ENCODE measurements at regions not wholly inside any gene's neighbourhood (a gene's known extent, or its start where the extent isn't known, plus 50 kb on each side); places are given as distances from the start of the nearest gene placed in this dataset.

DNA sequence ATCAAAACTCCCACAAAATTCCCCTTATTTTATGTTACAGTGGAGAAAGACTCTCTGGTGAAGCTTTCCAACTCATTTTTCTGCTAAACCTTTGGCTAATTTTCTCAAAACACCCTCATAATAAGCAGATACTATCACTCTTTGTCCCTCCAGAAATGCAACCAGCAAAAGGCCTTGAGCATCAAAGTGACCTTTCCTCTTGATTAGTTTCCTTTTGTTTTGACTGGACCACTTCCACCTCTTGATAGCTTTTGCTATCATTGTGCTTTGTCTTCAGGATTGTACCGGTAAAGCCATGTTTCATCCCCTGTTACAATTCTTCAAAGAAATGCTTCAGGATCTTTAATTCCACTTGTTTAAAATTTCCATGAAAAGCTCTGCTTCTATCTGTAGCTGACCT lies 115.1 kb upstream of the SLC13A1 start:
- intact Hi-C loops (cut with micrococcal nuclease) = no loop called here
- H3K4me1 Mint-ChIP-seq (ENCODE audit: low read depth) = no peaks in the 10 kb centered on the region
- no peak overlapping the region for H3K27ac Mint-ChIP-seq
- no peak for DNase-seq (ENCODE audit: low spot score)
- no peaks in the 10 kb centered on the region for H3K27me3 Mint-ChIP-seq (ENCODE audit: insufficient read depth)
- H3K36me3 Mint-ChIP-seq (ENCODE audit: low read depth) = no peaks in the 10 kb centered on the region
- H3K9me3 Mint-ChIP-seq = peaks cover under 1% of the 10 kb centered on the region
- no peak overlapping the region for H3K4me3 Mint-ChIP-seq

DNA sequence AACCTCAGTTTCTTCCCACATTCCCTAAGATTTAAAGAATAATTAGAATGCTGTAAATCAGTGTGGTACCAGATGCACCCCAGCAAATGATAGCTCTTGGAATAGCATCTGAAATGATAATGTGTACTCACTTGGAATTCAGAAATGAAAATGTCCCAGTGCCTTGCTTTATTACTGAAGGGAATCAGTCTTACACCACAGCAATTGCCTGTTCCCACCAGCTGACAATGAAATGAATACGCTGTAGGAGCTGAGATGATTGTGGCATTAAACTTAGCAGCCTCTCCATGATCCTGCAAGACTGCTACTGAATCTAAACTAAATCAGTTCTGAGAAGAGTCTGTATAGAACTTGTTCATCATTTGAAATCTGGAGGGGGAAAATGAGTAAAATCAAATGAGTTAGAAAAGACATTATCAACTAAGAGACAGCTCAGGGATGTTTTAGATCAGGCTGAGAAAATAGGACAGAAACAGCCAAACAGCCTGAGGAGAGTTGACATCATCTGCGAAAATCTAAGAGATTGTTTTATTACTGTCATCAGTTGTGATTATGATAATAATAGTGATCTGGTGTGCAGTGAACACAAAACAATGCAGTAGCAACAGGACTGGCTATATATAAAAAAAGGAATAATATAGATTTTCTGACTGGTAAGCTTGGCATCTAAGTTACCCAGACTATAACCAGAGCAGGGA lies 108.6 kb upstream of the SLC13A1 start:
- no peaks in the 10 kb centered on the region for H3K36me3 Mint-ChIP-seq (ENCODE audit: low read depth)
- no peaks in the 10 kb centered on the region for H3K27me3 Mint-ChIP-seq (ENCODE audit: insufficient read depth)
- intact Hi-C loops (cut with micrococcal nuclease) = no loop called here
- DNase-seq (ENCODE audit: low spot score) = no peak
- H3K27ac Mint-ChIP-seq = no peak overlapping the region
- H3K4me1 Mint-ChIP-seq (ENCODE audit: low read depth) = no peaks in the 10 kb centered on the region
- no peaks in the 10 kb centered on the region for H3K9me3 Mint-ChIP-seq
- H3K4me3 Mint-ChIP-seq = no peak overlapping the region

DNA sequence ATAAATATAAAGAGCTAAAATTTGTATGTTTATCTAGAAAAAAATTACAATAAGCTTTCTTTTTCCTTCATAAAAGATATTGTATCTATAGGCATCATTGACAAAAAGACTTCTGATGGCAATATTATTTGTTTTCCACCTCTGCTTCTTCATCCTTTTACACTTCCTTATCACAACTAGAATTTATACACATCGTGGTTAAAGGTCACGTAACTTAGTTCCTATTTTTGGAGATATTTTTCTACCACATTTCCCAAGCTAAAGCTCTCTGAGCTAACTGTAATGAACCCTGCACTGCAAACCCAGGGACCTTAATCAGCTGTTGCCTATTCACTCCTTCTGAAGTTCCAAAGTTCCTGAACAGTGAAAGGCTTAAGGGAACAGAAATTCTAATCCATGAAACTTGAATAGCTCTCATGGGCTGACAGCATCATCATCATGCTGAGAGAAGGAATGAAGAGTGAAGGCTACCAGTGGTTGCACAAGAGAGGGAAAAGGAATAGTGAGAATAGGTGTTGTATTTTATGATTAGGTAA lies 106.1 kb upstream of the SLC13A1 start:
- Mint-ChIP-seq H3K27ac (no peak overlapping the region), H3K36me3 (ENCODE audit: low read depth) (no peaks in the 10 kb centered on the region), H3K4me1 (ENCODE audit: low read depth) (no peaks in the 10 kb centered on the region), H3K9me3 (peaks cover 4% of the 10 kb centered on the region), H3K27me3 (ENCODE audit: insufficient read depth) (no peaks in the 10 kb centered on the region), H3K4me3 (no peak overlapping the region)
- intact Hi-C loops (cut with micrococcal nuclease) = no loop called here
- DNase-seq (ENCODE audit: low spot score) = no peak

DNA sequence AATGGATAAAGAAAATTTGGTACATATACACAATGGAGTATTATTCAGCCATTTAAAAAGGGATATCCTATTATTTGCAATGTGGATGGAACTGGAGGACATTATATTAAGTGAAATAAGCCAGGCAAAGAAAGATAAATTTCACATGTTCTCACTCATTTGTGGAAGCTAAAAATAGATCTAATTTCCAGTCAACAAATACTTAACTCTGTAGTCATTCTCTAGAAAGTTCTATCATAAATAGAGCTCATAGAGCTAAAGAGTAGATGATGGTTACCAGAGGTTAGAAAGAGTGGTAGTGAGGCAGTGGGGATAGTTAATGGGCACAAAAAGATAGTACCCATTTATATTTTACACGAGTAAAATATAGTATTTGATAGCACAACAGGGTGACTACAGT lies 104.2 kb upstream of the SLC13A1 start:
- Mint-ChIP-seq H3K36me3 (ENCODE audit: low read depth) (no peaks in the 10 kb centered on the region), H3K27ac (no peak overlapping the region), H3K27me3 (ENCODE audit: insufficient read depth) (no peaks in the 10 kb centered on the region), H3K4me1 (ENCODE audit: low read depth) (no peaks in the 10 kb centered on the region), H3K4me3 (no peak overlapping the region), H3K9me3 (peaks cover 4% of the 10 kb centered on the region)
- intact Hi-C loops (cut with micrococcal nuclease) = no loop called here
- no peak for DNase-seq (ENCODE audit: low spot score)

DNA sequence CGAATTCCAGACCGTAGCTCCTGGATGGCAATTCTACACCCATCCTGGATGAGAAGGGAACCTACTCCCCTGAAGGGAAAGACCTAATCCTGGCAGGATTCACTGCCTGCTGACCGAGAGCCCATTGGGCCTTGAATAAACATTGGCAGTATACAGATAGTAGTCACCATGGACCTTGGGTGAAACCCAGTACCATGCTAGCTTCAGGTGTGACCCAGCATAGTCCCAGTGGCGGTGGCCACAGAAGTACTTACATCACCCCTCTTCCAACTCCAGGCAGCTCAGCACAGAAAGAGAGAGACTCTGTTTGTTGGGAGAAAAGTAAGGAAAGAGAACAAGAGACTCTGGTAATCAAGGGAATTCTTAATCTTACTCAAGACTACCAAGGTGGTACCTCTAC lies 97.2 kb upstream of the SLC13A1 start:
- Mint-ChIP-seq H3K9me3 (peaks cover under 1% of the 10 kb centered on the region), H3K4me1 (ENCODE audit: low read depth) (no peaks in the 10 kb centered on the region), H3K36me3 (ENCODE audit: low read depth) (no peaks in the 10 kb centered on the region), H3K4me3 (no peak overlapping the region), H3K27ac (no peak overlapping the region), H3K27me3 (ENCODE audit: insufficient read depth) (no peaks in the 10 kb centered on the region)
- DNase-seq (ENCODE audit: low spot score) = no peak
- intact Hi-C loops (cut with micrococcal nuclease) = no loop called here

DNA sequence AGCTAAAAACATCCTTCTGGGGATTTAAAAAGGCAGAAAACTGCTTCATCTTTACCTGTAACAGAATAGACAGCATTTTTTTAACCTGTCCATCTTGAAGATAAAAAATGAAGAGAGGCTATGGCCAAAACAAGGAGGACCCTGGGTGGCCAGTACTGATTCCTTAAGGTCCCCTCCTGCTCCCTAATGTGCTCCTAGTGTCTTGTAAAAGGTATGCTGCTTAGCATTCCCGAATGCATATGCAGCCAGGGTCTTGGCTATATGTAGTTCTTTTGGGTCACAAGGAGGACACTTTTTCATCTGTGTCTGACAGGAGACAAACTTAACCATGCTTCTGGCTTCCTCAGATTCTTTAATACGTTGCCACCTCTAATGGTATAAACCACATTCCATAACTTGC lies 93.9 kb upstream of the SLC13A1 start:
- no peak for DNase-seq (ENCODE audit: low spot score)
- H3K27me3 Mint-ChIP-seq (ENCODE audit: insufficient read depth) = no peaks in the 10 kb centered on the region
- intact Hi-C loops (cut with micrococcal nuclease) = no loop called here
- H3K36me3 Mint-ChIP-seq (ENCODE audit: low read depth) = no peaks in the 10 kb centered on the region
- no peak overlapping the region for H3K27ac Mint-ChIP-seq
- no peaks in the 10 kb centered on the region for H3K9me3 Mint-ChIP-seq
- no peak overlapping the region for H3K4me3 Mint-ChIP-seq
- no peaks in the 10 kb centered on the region for H3K4me1 Mint-ChIP-seq (ENCODE audit: low read depth)

DNA sequence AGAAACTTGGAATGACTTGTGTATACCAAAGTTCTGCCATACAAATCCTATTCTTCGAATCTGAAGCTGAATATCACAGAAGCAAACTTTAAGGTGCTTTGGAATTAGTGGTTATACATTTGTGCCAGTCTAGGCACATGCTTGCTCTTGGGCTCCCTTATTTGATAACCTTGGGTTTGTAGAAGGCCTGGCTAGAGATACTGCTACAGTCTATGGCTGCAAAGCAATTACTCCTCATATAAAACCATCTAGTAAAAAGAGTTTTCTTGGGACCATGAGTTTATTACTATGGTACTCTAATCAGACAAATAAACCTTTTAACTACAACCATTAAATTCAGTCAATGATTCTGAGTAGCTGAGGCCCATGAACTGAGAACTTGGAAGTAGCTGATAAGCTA lies 92.5 kb upstream of the SLC13A1 start:
- H3K27me3 Mint-ChIP-seq (ENCODE audit: insufficient read depth) = no peaks in the 10 kb centered on the region

DNA sequence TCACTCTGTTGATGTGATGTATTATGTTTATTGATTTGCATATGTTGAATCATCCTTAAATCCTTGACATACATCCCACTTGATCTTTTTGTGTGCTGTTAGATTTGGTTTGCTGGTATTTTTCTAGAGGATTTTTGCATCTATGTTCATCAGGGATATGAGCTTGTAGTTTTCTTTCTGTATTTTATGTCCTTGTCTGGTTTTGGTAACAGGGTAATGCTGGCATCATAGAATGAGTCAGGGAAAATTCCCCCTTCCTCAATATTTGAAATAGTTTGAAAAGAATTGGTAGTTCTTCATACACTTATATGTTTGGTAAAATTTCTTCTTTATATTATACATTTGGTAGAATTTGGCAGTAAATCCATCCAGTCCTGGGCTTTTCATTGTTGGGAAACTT lies 89.4 kb upstream of the SLC13A1 start:
- H3K36me3 Mint-ChIP-seq (ENCODE audit: low read depth) = no peaks in the 10 kb centered on the region

More for the DNA sequence above, 92.5 kb upstream of the SLC13A1 start:
- H3K27ac Mint-ChIP-seq = no peak overlapping the region
- no peaks in the 10 kb centered on the region for H3K9me3 Mint-ChIP-seq
- intact Hi-C loops (cut with micrococcal nuclease) = no loop called here
- H3K4me3 Mint-ChIP-seq = no peak overlapping the region
- no peaks in the 10 kb centered on the region for H3K4me1 Mint-ChIP-seq (ENCODE audit: low read depth)
- DNase-seq (ENCODE audit: low spot score) = no peak
- no peaks in the 10 kb centered on the region for H3K36me3 Mint-ChIP-seq (ENCODE audit: low read depth)

DNA sequence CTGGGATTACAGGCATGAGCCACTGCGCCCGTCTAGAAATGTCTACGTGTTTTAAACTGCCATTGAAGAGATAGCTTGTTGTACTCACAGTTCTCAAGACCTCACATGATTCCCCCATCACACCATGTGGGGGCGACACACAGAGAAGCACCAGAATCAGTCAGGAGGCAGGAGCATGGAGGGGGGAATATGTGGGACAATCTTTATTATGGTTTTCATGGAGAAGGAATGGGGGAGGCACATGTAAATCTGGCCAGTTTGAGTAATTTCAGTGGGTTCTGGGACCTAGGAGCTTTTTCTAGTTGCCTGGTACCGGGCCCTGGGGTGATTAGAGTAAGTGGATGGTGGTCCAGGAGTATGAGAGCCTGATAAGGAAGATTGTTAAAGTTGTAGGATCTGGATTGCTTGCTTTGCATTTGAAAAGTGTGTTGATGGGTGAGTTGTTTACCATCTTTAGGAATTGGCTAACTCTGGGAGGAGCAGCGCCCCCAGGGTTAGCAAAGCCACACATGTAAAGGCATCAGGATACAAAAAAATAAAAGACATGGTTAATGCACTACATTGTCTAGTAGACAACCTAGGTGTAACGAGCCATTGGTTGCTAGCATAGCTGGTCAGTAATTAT lies 85.4 kb upstream of the SLC13A1 start:
- DNase-seq (ENCODE audit: low spot score) = no peak
- no peaks in the 10 kb centered on the region for H3K9me3 Mint-ChIP-seq
- H3K36me3 Mint-ChIP-seq (ENCODE audit: low read depth) = no peaks in the 10 kb centered on the region
- no peaks in the 10 kb centered on the region for H3K27me3 Mint-ChIP-seq (ENCODE audit: insufficient read depth)
- no peak overlapping the region for H3K27ac Mint-ChIP-seq
- intact Hi-C loops (cut with micrococcal nuclease) = no loop called here
- no peak overlapping the region for H3K4me3 Mint-ChIP-seq
- H3K4me1 Mint-ChIP-seq (ENCODE audit: low read depth) = no peaks in the 10 kb centered on the region

More for the DNA sequence above, 89.4 kb upstream of the SLC13A1 start:
- intact Hi-C loops (cut with micrococcal nuclease) = no loop called here
- no peak for DNase-seq (ENCODE audit: low spot score)
- no peak overlapping the region for H3K27ac Mint-ChIP-seq
- no peaks in the 10 kb centered on the region for H3K27me3 Mint-ChIP-seq (ENCODE audit: insufficient read depth)
- no peaks in the 10 kb centered on the region for H3K4me1 Mint-ChIP-seq (ENCODE audit: low read depth)
- no peaks in the 10 kb centered on the region for H3K9me3 Mint-ChIP-seq
- no peak overlapping the region for H3K4me3 Mint-ChIP-seq

DNA sequence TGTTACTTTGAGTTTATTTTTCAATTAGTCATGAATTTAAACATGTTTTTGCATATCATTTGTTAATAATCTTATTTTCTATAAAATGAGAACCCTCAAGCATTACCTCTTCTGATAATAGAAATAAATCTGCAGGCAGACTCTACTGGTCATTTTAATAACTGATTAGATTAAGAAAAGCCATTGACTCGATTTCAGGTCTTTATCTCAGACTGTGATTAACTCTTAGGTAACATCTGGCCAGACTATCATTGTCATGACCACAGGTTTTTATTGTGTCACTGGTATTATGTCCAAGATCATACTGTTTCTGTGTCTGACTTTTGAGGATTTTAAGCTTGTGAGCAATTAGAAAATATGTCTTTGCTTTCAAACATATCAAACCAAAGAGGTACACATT lies 83.6 kb upstream of the SLC13A1 start:
- no peak overlapping the region for H3K27ac Mint-ChIP-seq
- no peaks in the 10 kb centered on the region for H3K4me1 Mint-ChIP-seq (ENCODE audit: low read depth)
- H3K27me3 Mint-ChIP-seq (ENCODE audit: insufficient read depth) = no peaks in the 10 kb centered on the region
- no peak for DNase-seq (ENCODE audit: low spot score)
- intact Hi-C loops (cut with micrococcal nuclease) = no loop called here
- H3K4me3 Mint-ChIP-seq = no peak overlapping the region
- H3K9me3 Mint-ChIP-seq = no peaks in the 10 kb centered on the region
- H3K36me3 Mint-ChIP-seq (ENCODE audit: low read depth) = no peaks in the 10 kb centered on the region

DNA sequence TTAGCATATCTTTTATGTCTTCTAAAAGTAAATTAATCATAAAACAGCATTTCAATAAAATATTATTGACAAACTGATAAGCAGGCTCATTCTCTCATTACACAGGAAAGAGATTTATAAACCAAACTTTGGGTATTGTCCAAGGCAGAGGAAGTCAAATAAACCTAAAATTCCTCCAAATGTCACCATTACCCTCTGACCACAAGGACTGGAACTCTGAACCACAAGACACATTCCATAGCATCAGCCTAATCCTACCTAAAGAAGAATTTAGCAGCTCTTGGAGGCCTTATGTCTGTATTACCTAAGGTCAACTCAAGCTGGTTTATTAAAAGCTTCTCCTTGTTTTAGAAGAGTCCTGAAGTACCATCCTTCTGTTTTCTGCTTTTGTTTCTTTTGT lies 82.4 kb upstream of the SLC13A1 start:
- no peaks in the 10 kb centered on the region for H3K36me3 Mint-ChIP-seq (ENCODE audit: low read depth)
- no peaks in the 10 kb centered on the region for H3K9me3 Mint-ChIP-seq
- H3K27ac Mint-ChIP-seq = no peak overlapping the region
- no peak overlapping the region for H3K4me3 Mint-ChIP-seq
- H3K4me1 Mint-ChIP-seq (ENCODE audit: low read depth) = no peaks in the 10 kb centered on the region
- H3K27me3 Mint-ChIP-seq (ENCODE audit: insufficient read depth) = no peaks in the 10 kb centered on the region
- intact Hi-C loops (cut with micrococcal nuclease) = no loop called here
- DNase-seq (ENCODE audit: low spot score) = no peak

DNA sequence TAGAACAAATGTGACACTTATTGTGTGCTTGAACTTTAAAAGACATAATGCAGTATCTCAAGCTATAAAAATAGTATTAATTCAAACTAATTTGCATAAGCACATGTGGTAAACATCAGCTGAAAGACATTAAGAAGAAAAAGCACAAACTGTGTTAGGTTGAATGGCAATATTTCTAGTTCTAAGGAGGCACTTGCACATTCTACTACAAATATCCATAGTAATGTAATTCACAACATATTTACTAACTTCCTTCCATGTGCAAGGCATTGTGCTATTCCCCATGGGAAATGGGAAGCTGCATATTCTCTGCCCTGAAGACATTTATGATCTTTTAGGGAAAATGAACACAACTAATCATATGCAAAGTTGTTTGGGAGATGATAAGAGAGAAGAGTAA lies 80.2 kb upstream of the SLC13A1 start:
- Mint-ChIP-seq H3K9me3 (no peaks in the 10 kb centered on the region), H3K27me3 (ENCODE audit: insufficient read depth) (no peaks in the 10 kb centered on the region), H3K36me3 (ENCODE audit: low read depth) (no peaks in the 10 kb centered on the region), H3K27ac (no peak overlapping the region), H3K4me1 (ENCODE audit: low read depth) (no peaks in the 10 kb centered on the region), H3K4me3 (no peak overlapping the region)
- no peak for DNase-seq (ENCODE audit: low spot score)
- intact Hi-C loops (cut with micrococcal nuclease) = no loop called here

DNA sequence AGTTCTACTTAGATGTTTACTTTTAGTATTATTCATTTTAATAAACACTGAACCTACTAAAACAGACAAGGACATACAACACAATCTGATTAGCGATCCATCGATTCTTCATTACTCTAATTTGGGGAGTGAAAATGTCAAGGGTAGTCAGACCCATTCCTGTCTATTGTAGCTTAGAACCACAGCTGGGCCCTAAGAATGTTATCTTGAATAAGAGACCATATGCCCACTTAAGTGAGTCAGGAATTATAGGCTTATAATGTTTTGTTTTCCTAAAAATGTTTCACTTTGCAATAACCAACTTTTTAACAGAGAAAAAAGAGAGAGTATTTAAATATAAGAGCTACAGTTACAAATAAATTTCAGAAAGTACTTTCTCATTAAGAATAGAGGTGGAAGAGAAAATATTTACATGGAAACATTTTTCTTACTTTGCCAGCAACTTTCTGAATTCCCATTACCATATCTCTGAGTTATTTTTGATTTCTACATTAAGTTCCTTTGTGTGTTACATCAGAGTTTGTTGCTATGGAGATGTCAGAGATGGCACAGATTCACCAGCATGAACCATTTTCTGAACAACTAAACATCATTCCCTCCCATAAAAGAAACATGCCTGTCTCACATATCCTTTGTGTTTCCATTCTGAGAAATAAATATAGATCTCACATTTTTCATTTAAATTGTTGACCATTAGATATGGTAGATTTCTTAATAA lies 75.4 kb upstream of the SLC13A1 start:
- H3K4me3 Mint-ChIP-seq = no peak overlapping the region
- no peaks in the 10 kb centered on the region for H3K36me3 Mint-ChIP-seq (ENCODE audit: low read depth)
- H3K27me3 Mint-ChIP-seq (ENCODE audit: insufficient read depth) = no peaks in the 10 kb centered on the region
- intact Hi-C loops (cut with micrococcal nuclease) = no loop called here
- H3K27ac Mint-ChIP-seq = no peak overlapping the region
- no peaks in the 10 kb centered on the region for H3K4me1 Mint-ChIP-seq (ENCODE audit: low read depth)
- H3K9me3 Mint-ChIP-seq = no peaks in the 10 kb centered on the region
- DNase-seq (ENCODE audit: low spot score) = no peak
